ENCODE measurements at regions not wholly inside any gene's neighbourhood (a gene's known extent, or its start where the extent isn't known, plus 50 kb on each side); places are given as distances from the start of the nearest gene placed in this dataset.

- no peak for TF ChIP-seq POLR2AphosphoS5 (IDR thresholded peaks at IDR 0.05; ENCODE audit: insufficient read depth, low read depth, low read length)
- TF ChIP-seq, protein P1, sequence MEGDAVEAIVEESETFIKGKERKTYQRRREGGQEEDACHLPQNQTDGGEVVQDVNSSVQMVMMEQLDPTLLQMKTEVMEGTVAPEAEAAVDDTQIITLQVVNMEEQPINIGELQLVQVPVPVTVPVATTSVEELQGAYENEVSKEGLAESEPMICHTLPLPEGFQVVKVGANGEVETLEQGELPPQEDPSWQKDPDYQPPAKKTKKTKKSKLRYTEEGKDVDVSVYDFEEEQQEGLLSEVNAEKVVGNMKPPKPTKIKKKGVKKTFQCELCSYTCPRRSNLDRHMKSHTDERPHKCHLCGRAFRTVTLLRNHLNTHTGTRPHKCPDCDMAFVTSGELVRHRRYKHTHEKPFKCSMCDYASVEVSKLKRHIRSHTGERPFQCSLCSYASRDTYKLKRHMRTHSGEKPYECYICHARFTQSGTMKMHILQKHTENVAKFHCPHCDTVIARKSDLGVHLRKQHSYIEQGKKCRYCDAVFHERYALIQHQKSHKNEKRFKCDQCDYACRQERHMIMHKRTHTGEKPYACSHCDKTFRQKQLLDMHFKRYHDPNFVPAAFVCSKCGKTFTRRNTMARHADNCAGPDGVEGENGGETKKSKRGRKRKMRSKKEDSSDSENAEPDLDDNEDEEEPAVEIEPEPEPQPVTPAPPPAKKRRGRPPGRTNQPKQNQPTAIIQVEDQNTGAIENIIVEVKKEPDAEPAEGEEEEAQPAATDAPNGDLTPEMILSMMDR (IDR thresholded peaks at IDR 0.05; ENCODE audit: extremely low read depth in 1 of 2, insufficient read depth in 1 of 2, low read depth in 1 of 2, low read length in 2 of 2) = no peak
- no peak for TF ChIP-seq MYC (IDR thresholded peaks at IDR 0.05; ENCODE audit: low read depth, low read length)
- TF ChIP-seq, protein P2, sequence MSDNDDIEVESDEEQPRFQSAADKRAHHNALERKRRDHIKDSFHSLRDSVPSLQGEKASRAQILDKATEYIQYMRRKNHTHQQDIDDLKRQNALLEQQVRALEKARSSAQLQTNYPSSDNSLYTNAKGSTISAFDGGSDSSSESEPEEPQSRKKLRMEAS (IDR thresholded peaks at IDR 0.05; ENCODE audit: insufficient read depth, insufficient read length) = no peak
- no peak for TF ChIP-seq POLR2A (IDR thresholded peaks at IDR 0.05; ENCODE audit: low read depth, low read length)
- no peak for TF ChIP-seq EZH2 (IDR thresholded peaks at IDR 0.05; ENCODE audit: borderline replicate concordance, low read depth, low read length, severe bottlenecking)
- TF ChIP-seq JUN (IDR thresholded peaks at IDR 0.05; ENCODE audit: borderline replicate concordance, insufficient read depth, insufficient read length, low read depth) = no peak
- TF ChIP-seq GATA2 (IDR thresholded peaks at IDR 0.05; ENCODE audit: insufficient read depth, insufficient read length, low read depth, low read length) = no peak
These were observed 1323.8 kb upstream of the EYS start for GRCh38 chr6:67030861-67031260.

Data from endothelial cell of umbilical vein (primary cell).